ENCODE measurements at regions not wholly inside any gene's neighbourhood (a gene's known extent, or its start where the extent isn't known, plus 50 kb on each side); places are given as distances from the start of the nearest gene placed in this dataset.
A peak's percentile ranks its signal among the peaks of the same experiment; 100 is the strongest.

DNA sequence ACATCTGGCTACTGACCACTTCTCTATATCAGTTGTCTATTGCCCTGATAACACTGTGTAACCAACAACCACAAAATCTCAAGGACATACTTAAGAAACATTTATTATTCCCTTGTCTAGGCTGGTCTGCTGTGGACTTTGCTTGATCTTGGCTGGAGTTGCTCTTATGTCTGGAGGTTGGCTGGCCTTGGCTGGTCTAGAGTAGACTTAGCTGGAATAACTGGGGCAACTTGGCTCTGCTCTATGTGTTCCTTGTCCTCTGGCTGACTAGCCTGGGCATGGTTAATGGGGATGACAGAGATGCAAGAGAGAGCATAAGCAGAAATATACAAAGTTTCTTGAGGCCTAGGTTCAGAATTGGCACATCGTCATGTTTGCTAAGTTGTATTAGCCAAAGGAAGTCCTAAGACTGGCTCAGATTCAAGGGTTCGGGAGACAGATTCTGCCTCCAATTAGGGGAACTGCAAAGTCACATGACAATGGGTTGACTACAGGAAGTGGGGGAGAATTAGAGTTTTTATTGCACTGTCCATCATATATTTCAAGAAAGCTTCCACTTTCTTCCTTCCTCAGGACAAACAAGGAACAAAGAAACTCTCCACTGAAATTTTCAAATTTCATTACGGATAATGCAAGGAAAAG is 61.4 kb upstream of the HMCN1 start:
- Histone ChIP-seq H3K27me3 (no peaks in the 10 kb centered on the region), H3K36me3 (no peaks in the 10 kb centered on the region), H3K27ac (peak overlapping the region in 1 of 4 donors; percentile 22), H3K9me3 (no peaks in the 10 kb centered on the region), H3K4me1 (peaks cover 0 to 6% (median 0%) of the 10 kb centered on the region in 4 donors), H3K4me3 (no peak overlapping the region)
- TF ChIP-seq POLR2A (IDR thresholded peaks at IDR 0.05), result no peak
- TF ChIP-seq EP300 (IDR thresholded peaks at IDR 0.05), result no peak
- no peak for TF ChIP-seq POLR2AphosphoS5 (IDR thresholded peaks at IDR 0.05)
- no peak for TF ChIP-seq CTCF (IDR thresholded peaks at IDR 0.05)
- intact Hi-C loops (cut with DNase I), result loop anchor here (10.0 kb wide), 1 partner anchor 358 kb away; the partner anchor contains the start of gene IVNS1ABP
- WGBS, 2 donors, result 75% methylated on average over 3 of the region's 3 CpGs
- DNase-seq, result no peak

- Histone ChIP-seq H3K36me3 (no peaks in the 10 kb centered on the region), H3K4me1 (peaks cover 0 to 6% (median 0%) of the 10 kb centered on the region in 4 donors), H3K4me3 (no peak overlapping the region), H3K27ac (no peak overlapping the region), H3K27me3 (no peaks in the 10 kb centered on the region), H3K9me3 (no peaks in the 10 kb centered on the region)
- TF ChIP-seq EP300 (IDR thresholded peaks at IDR 0.05) (no peak), POLR2A (IDR thresholded peaks at IDR 0.05) (no peak), POLR2AphosphoS5 (IDR thresholded peaks at IDR 0.05) (no peak), CTCF (IDR thresholded peaks at IDR 0.05) (peak in 1 of 4 experiments; percentile 37)
- no peak for DNase-seq
- intact Hi-C loops (cut with DNase I), result loop anchor here (10.0 kb wide), 1 partner anchor 355 kb away; the partner anchor contains the start of gene IVNS1ABP
- WGBS, 2 donors, result 38 to 47% methylated on average over 6 of the region's 6 CpGs
Measured at GRCh38 chr1:185670187-185670627, 64.0 kb upstream of the HMCN1 start.

GRCh38 chr1:185668013-185668412 is 66.2 kb upstream of the HMCN1 start:
- TF ChIP-seq CTCF (IDR thresholded peaks at IDR 0.05), result no peak
- no peaks in the 10 kb centered on the region for H3K9me3 ChIP-seq
- intact Hi-C loops (cut with DNase I), result no loop called here
- H3K4me3 ChIP-seq, result no peak overlapping the region
- peaks cover 0 to 6% (median 0%) of the 10 kb centered on the region in 4 donors for H3K4me1 ChIP-seq
- DNase-seq, result no peak
- H3K27ac ChIP-seq, result no peak overlapping the region
- H3K27me3 ChIP-seq, result no peaks in the 10 kb centered on the region
- no peaks in the 10 kb centered on the region for H3K36me3 ChIP-seq

GRCh38 chr1:185666582-185666981 is 67.6 kb upstream of the HMCN1 start:
- H3K27me3 ChIP-seq, result no peaks in the 10 kb centered on the region
- intact Hi-C loops (cut with DNase I), result no loop called here
- TF ChIP-seq POLR2AphosphoS5 (IDR thresholded peaks at IDR 0.05), result no peak
- TF ChIP-seq POLR2A (IDR thresholded peaks at IDR 0.05), result no peak
- no peak for TF ChIP-seq EP300 (IDR thresholded peaks at IDR 0.05)
- no peak for TF ChIP-seq CTCF (IDR thresholded peaks at IDR 0.05)
- H3K27ac ChIP-seq, result no peak overlapping the region
- H3K4me3 ChIP-seq, result no peak overlapping the region
- H3K4me1 ChIP-seq, result peaks cover 0 to 6% (median 0%) of the 10 kb centered on the region in 4 donors
- DNase-seq, result no peak
- 87 to 95% methylated on average over 2 of the region's 2 CpGs for WGBS, 2 donors
- H3K9me3 ChIP-seq, result no peaks in the 10 kb centered on the region
- H3K36me3 ChIP-seq, result no peaks in the 10 kb centered on the region

Data from sigmoid colon (tissue), 6 donors.